ENCODE measurements at regions not wholly inside any gene's neighbourhood (a gene's known extent, or its start where the extent isn't known, plus 50 kb on each side); places are given as distances from the start of the nearest gene placed in this dataset.

GRCh38 chr22:49012712-49013395 is 814.8 kb downstream of the BRD1 start:
- TF ChIP-seq CTCF (IDR thresholded peaks at IDR 0.05) (no peak), POLR2A (IDR thresholded peaks at IDR 0.05) (no peak)

Data from tibial nerve (tissue), 3 donors.